Lung (tissue), 9 donors: ENCODE measurements at regions not wholly inside any gene's neighbourhood (a gene's known extent, or its start where the extent isn't known, plus 50 kb on each side); places are given as distances from the start of the nearest gene placed in this dataset.
"Not testable (repeated sequence)": the region's sequence is repeated elsewhere in the genome, so short reads cannot be mapped to it uniquely, and the experiment has no call there.

Source experiments
- ATAC-seq: fragments of 200-7000 bp; cut with Tn5 transposase; one replicate; pipeline ENCODE4 v1.9.1; 2020; ENCODE audit warnings: moderate number of reproducible peaks; ENCODE audit not compliant: insufficient read depth, low FRiP score
- DNase-seq, 3 donors: peaks; one replicate each; pipeline ENCODE4 v3.0.0-alpha.2; 2013 to 2017
- H3K27ac ChIP-seq, 2 donors: one replicate each; pipeline ENCODE4 v1.5.1; 2013; ENCODE audit warnings: mild to moderate bottlenecking in 2 of 2, moderate library complexity in 2 of 2, control low read depth in 1 of 2, inconsistent platforms in 1 of 2, low read depth in 1 of 2, low read length in 1 of 2
- H3K27me3 ChIP-seq, 3 donors: one replicate each; pipeline ENCODE4 v1.5.1; 2013; ENCODE audit warnings: low read length in 2 of 3; ENCODE audit not compliant: control insufficient read depth in 3 of 3, insufficient read depth in 3 of 3
- H3K36me3 ChIP-seq, 4 donors: one replicate each; pipeline ENCODE4 v1.5.1; 2013; ENCODE audit warnings: low read length in 4 of 4, mild to moderate bottlenecking in 1 of 4, moderate library complexity in 1 of 4; ENCODE audit not compliant: control insufficient read depth in 4 of 4, insufficient read depth in 4 of 4
- H3K4me1 ChIP-seq, 5 donors: one replicate each; pipeline ENCODE4 v1.5.1; 2013; ENCODE audit warnings: low read length in 5 of 5, mild to moderate bottlenecking in 2 of 5, moderate library complexity in 1 of 5; ENCODE audit not compliant: control insufficient read depth in 5 of 5, insufficient read depth in 5 of 5
- H3K4me3 ChIP-seq: one replicate; pipeline ENCODE4 v1.5.1; 2013; ENCODE audit warnings: mild to moderate bottlenecking, control low read depth, moderate library complexity
- H3K9ac ChIP-seq, 2 donors: one replicate each; pipeline ENCODE4 v1.5.1; 2013; ENCODE audit warnings: low read length in 2 of 2, control low read depth in 1 of 2; ENCODE audit not compliant: insufficient read depth in 1 of 2
- H3K9me3 ChIP-seq, 4 donors: one replicate each; pipeline ENCODE4 v1.5.1; 2013; ENCODE audit warnings: low read length in 3 of 4, mild to moderate bottlenecking in 1 of 4, moderate library complexity in 1 of 4; ENCODE audit not compliant: control insufficient read depth in 4 of 4, insufficient read depth in 3 of 4
- WGBS, 2 donors: extraction: QIAGEN DNeasy Blood & Tissue Kit; methylation state at CpG; one replicate each; pipeline ENCODE4 v1.1.7; 2013; 5-methylcytosine and 5-hydroxymethylcytosine counted together
- donor health status: Bipolar disorder and iron deficiency.
- donor health status: healthy.
- donor health status: DM: yes; HTN: yes; CAD: no.

GRCh38 chr16:29137461-29137860, 152.6 kb downstream of the LAT start:
- H3K36me3 ChIP-seq, ATAC-seq, H3K9me3 ChIP-seq, H3K4me3 ChIP-seq, H3K27me3 ChIP-seq, H3K4me1 ChIP-seq, H3K9ac ChIP-seq, DNase-seq, H3K27ac ChIP-seq: not testable (repeated sequence)
- WGBS, 2 donors, result 78 to 94% methylated on average over 7 of the region's 7 CpGs

- not testable (repeated sequence) for ATAC-seq, H3K36me3 ChIP-seq, DNase-seq, H3K27ac ChIP-seq, H3K27me3 ChIP-seq, H3K4me1 ChIP-seq, H3K9me3 ChIP-seq, H3K4me3 ChIP-seq, H3K9ac ChIP-seq
- WGBS, 2 donors, result 81 to 86% methylated on average over 8 of the region's 8 CpGs
These were observed 152.1 kb downstream of the LAT start for GRCh38 chr16:29136916-29137315.

DNA sequence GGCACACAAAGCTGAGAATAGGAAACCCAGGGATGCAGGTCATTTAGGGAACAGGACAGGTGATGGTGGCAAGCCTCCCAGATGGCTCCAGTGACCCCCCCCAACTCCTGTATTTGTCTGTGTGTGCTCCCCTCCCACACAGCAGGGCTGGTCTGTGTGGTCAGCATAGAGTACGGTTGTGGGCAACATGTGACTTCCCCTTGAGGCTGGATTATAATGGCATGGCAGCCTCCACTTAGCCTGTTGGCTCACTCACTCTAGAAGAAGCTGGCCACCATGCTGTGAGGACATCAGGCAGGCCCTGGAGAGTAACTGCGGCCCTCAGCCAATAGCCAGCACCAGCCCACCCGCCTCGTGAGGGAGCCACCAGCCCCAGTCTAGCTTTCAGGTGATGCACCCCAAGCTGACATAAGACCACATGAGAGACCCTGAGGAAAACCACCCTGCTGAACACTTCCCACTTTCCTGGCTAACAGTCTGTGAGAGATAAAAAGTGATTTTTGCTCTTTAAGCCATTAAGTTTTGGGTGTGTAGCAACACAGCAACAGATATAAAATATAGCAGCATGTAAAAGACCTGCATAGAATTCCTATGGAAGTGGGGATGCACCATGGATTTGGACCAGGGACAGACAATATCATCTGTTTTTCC, 151.3 kb downstream of the LAT start:
- DNase-seq, ATAC-seq: not testable (repeated sequence)

DNA sequence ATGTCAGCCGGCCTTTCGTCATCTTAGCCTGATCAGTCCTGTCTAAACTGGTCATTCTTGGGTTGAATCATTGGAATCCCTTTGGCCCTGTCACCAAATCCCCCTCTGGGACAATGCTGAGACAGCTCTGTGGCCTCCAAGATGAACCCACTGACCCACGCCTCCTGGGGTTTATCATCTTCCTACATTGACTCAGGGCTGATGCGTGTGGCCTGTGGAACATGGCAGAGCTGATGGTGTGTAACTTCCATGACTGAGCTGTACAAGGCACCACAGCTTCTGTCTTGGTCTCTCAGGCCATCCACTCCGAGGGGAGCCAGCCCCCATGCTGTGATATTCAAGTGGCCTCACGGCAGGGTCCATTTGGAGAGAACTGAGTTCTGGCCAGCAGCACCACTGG, 150.2 kb downstream of the LAT start:
- peaks cover 0 to 13% (median 0%) of the 10 kb centered on the region in 5 donors for H3K4me1 ChIP-seq
- H3K36me3 ChIP-seq, H3K9ac ChIP-seq, H3K9me3 ChIP-seq, H3K27me3 ChIP-seq, DNase-seq, H3K27ac ChIP-seq, ATAC-seq, H3K4me3 ChIP-seq: not testable (repeated sequence)
- WGBS, 2 donors, result 96 to 97% methylated on average over 6 of the region's 6 CpGs

More for the DNA sequence above, 151.3 kb downstream of the LAT start:
- H3K36me3 ChIP-seq, H3K9me3 ChIP-seq, H3K27ac ChIP-seq, H3K9ac ChIP-seq, H3K4me3 ChIP-seq, H3K27me3 ChIP-seq: not testable (repeated sequence)
- peaks cover 0 to 10% (median 0%) of the 10 kb centered on the region in 5 donors for H3K4me1 ChIP-seq
- WGBS, 2 donors, result 88 to 89% methylated on average over 4 of the region's 4 CpGs

DNA sequence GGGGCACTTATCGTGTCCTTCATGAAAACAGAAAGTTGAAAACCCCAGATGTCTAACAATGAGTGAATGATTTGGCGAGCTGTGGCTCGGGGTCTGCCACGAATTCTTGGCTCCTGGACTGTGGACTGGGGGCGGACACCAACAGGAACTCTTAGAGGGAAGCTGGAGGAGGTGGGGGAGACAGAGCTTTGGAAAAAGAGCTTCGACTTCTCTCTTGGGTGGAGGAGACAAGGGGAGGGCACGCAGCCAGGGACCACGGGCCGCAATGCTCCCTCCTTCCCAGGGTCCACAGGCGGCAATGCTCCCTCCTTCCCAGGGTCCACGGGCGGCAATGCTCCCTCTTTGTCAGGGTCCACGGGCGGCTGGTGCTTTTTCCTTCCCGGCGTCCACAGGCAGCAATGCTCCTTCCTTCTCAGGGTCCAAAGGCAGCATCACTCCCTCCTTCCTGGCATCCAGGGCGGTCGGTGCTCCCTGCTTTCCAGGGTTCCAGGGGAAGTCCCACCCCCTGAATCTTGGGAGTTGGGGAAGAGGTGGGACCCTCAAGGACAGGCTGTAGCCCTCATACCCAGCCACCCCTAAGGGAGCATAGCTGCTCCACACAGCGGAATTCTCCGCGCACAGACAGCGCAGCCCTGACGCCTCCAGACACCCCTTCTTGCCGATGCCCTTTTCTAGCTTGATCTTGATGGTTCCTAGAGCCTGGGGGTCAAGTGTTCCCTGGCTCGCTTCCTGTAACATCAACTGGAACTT, 149.0 kb downstream of the LAT start:
- not testable (repeated sequence) for H3K9ac ChIP-seq, H3K9me3 ChIP-seq, H3K36me3 ChIP-seq, ATAC-seq, H3K27ac ChIP-seq, H3K4me3 ChIP-seq, H3K4me1 ChIP-seq, H3K27me3 ChIP-seq, DNase-seq
- 90 to 96% methylated on average over 25 of the region's 25 CpGs for WGBS, 2 donors

GRCh38 chr16:29132869-29133268, 148.0 kb downstream of the LAT start:
- not testable (repeated sequence) for DNase-seq, H3K4me1 ChIP-seq, H3K9ac ChIP-seq, H3K27ac ChIP-seq, H3K27me3 ChIP-seq, ATAC-seq, H3K9me3 ChIP-seq, H3K4me3 ChIP-seq, H3K36me3 ChIP-seq
- 86 to 95% methylated on average over 13 to 15 of the region's 19 CpGs for WGBS, 2 donors

- not testable (repeated sequence) for H3K27me3 ChIP-seq, H3K27ac ChIP-seq, DNase-seq, H3K4me1 ChIP-seq, H3K9ac ChIP-seq, H3K9me3 ChIP-seq, H3K4me3 ChIP-seq, H3K36me3 ChIP-seq, ATAC-seq
- 79 to 83% methylated on average over 14 of the region's 14 CpGs for WGBS, 2 donors
These were observed 147.6 kb downstream of the LAT start for GRCh38 chr16:29132444-29132843.
